ENCODE measurements at regions not wholly inside any gene's neighbourhood (a gene's known extent, or its start where the extent isn't known, plus 50 kb on each side); places are given as distances from the start of the nearest gene placed in this dataset.

DNA sequence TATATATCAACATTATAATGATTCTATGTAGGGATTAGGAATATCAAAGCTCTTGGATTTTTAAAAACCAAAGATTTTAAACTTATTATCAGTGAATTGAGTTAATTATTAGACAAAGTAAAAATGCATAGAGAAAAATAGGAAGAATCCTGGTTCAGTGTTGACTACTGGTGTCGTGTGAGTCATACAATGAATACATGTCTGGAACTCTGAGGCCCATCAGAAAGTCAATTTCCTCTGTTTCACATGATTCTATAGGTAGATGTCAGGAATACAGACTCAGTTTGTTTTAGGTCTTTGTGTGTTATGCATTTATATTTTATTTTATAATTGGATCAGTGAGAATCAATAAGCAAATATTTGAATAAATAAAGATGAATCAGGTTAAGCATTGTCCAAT lies 84.5 kb upstream of the RTL1 start:
- Histone ChIP-seq H3K27me3 (no peaks in the 10 kb centered on the region), H3K9me3 (no peaks in the 10 kb centered on the region), H3K4me1 (no peaks in the 10 kb centered on the region), H3K4me3 (no peak overlapping the region), H3K36me3 (no peaks in the 10 kb centered on the region), H3K27ac (no peak overlapping the region)
- intact Hi-C loops (cut with DNase I): no loop called here
- no peak for TF ChIP-seq POLR2A (IDR thresholded peaks at IDR 0.05)
- TF ChIP-seq, protein P1, sequence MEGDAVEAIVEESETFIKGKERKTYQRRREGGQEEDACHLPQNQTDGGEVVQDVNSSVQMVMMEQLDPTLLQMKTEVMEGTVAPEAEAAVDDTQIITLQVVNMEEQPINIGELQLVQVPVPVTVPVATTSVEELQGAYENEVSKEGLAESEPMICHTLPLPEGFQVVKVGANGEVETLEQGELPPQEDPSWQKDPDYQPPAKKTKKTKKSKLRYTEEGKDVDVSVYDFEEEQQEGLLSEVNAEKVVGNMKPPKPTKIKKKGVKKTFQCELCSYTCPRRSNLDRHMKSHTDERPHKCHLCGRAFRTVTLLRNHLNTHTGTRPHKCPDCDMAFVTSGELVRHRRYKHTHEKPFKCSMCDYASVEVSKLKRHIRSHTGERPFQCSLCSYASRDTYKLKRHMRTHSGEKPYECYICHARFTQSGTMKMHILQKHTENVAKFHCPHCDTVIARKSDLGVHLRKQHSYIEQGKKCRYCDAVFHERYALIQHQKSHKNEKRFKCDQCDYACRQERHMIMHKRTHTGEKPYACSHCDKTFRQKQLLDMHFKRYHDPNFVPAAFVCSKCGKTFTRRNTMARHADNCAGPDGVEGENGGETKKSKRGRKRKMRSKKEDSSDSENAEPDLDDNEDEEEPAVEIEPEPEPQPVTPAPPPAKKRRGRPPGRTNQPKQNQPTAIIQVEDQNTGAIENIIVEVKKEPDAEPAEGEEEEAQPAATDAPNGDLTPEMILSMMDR (IDR thresholded peaks at IDR 0.05): no peak
- no peak for ATAC-seq
- no peak for DNase-seq
- 86% methylated on average over 1 of the region's 1 CpG for WGBS (ENCODE audit: insufficient coverage, low coverage, low lambda C conversion rate, missing lambda C conversion rate)

- Histone ChIP-seq H3K4me1 (no peaks in the 10 kb centered on the region), H3K4me3 (no peak overlapping the region), H3K9me3 (no peaks in the 10 kb centered on the region), H3K27me3 (no peaks in the 10 kb centered on the region), H3K27ac (no peak overlapping the region), H3K36me3 (no peaks in the 10 kb centered on the region)
- intact Hi-C loops (cut with DNase I): no loop called here
- 60% methylated on average over 5 of the region's 5 CpGs for WGBS (ENCODE audit: insufficient coverage, low coverage, low lambda C conversion rate, missing lambda C conversion rate)
- ATAC-seq: no peak
- TF ChIP-seq, protein P1 (IDR thresholded peaks at IDR 0.05): no peak
- no peak for TF ChIP-seq POLR2A (IDR thresholded peaks at IDR 0.05)
- DNase-seq: no peak
Measured at GRCh38 chr14:100988411-100988900, 84.9 kb upstream of the RTL1 start.

DNA sequence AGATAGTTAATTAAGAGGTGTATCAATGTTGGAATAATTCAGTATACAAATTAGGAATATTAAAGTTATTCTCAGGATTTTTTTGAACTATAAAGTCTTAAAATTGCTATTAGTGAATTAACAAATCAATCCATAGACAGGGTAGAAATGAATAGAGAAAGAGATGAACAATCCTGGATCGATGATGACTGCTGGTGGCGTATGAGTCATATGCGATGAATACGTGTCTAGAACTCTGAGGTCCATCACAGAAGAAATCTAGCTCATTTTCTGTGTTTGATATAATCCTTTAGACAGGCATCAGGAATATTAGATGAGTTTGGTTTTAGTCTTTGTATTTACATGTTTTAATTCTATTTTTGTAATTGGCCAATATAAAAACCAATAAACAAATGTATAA lies 85.4 kb upstream of the RTL1 start:
- DNase-seq: no peak
- Histone ChIP-seq H3K36me3 (no peaks in the 10 kb centered on the region), H3K9me3 (no peaks in the 10 kb centered on the region), H3K27me3 (no peaks in the 10 kb centered on the region), H3K4me1 (no peaks in the 10 kb centered on the region), H3K27ac (no peak overlapping the region), H3K4me3 (no peak overlapping the region)
- WGBS (ENCODE audit: insufficient coverage, low coverage, low lambda C conversion rate, missing lambda C conversion rate): 75% methylated on average over 4 of the region's 4 CpGs
- ATAC-seq: no peak
- TF ChIP-seq, protein P1 (IDR thresholded peaks at IDR 0.05): no peak
- no peak for TF ChIP-seq POLR2A (IDR thresholded peaks at IDR 0.05)
- intact Hi-C loops (cut with DNase I): no loop called here

DNA sequence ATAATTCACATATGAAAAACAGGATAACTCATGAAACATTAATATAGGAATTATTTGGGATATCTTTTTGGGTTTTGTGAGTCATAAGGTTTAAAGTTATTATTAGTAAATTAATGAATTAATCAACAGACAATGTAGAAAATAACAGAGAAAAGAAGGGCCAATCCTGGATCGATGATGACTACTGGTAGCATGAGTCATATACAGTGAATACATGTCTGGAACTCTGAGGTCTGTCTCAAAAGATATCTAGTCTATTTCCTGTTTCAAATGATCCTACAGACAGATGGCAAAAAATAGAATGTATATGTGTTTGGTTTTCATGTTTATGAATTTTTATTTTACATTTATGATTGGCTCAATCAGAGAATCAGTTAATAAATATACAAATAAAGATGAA lies 86.4 kb upstream of the RTL1 start:
- H3K9me3 ChIP-seq: no peaks in the 10 kb centered on the region
- 41% methylated on average over 1 of the region's 1 CpG for WGBS (ENCODE audit: insufficient coverage, low coverage, low lambda C conversion rate, missing lambda C conversion rate)
- intact Hi-C loops (cut with DNase I): no loop called here
- H3K4me1 ChIP-seq: no peaks in the 10 kb centered on the region
- H3K27ac ChIP-seq: no peak overlapping the region
- H3K4me3 ChIP-seq: no peak overlapping the region
- no peak for ATAC-seq
- DNase-seq: no peak
- TF ChIP-seq, protein P1 (IDR thresholded peaks at IDR 0.05): no peak
- TF ChIP-seq POLR2A (IDR thresholded peaks at IDR 0.05): no peak
- no peaks in the 10 kb centered on the region for H3K36me3 ChIP-seq
- H3K27me3 ChIP-seq: no peaks in the 10 kb centered on the region

DNA sequence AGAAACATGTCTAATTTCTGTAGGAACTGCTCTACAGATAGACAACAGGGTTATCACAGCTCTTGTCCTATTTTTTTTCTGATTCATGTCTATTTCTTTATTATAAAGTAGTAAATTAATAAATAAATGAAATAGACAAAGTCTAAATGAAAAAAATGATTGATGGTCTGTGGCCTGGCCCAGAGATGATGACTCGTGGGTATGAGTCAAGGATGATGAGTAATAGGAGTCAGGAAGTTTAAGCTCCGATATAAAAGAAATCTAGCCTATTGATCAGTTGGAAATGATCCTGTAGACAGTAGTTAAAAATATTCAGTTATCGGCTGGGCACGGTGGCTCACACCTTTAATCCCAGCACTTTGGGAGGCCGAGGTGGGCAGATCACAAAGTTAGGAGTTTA lies 90.6 kb upstream of the RTL1 start:
- Histone ChIP-seq H3K27me3 (no peaks in the 10 kb centered on the region), H3K27ac (no peak overlapping the region), H3K9me3 (no peaks in the 10 kb centered on the region), H3K36me3 (no peaks in the 10 kb centered on the region), H3K4me1 (no peaks in the 10 kb centered on the region), H3K4me3 (no peak overlapping the region)
- TF ChIP-seq POLR2A (IDR thresholded peaks at IDR 0.05): no peak
- TF ChIP-seq, protein P1 (IDR thresholded peaks at IDR 0.05): no peak
- no peak for ATAC-seq
- intact Hi-C loops (cut with DNase I): no loop called here
- DNase-seq: no peak
- 66% methylated on average over 5 of the region's 5 CpGs for WGBS (ENCODE audit: insufficient coverage, low coverage, low lambda C conversion rate, missing lambda C conversion rate)

Measured in right lobe of liver (tissue), 6 donors.